ENCODE measurements at regions not wholly inside any gene's neighbourhood (a gene's known extent, or its start where the extent isn't known, plus 50 kb on each side); places are given as distances from the start of the nearest gene placed in this dataset.

DNA sequence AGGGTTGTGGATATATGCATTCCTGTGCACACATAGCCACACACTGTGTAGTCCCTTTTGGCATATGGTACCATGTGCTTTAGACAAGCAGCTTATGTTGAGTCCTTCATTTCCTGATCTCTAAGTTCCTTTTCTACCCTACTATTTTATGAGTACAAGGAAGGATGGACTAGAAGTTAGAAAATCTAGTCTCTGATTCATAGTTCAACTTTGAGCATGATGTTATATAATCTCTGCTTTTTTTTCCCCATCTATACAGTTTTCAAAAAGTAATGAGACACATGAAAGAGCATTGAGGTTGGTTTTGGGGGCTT is 123.6 kb downstream of the PLEKHG1 start:
- Histone ChIP-seq H3K36me3 (ENCODE audit: control insufficient read depth, insufficient read depth, low read length) (no peaks in the 10 kb centered on the region), H3K4me3 (no peak overlapping the region), H3K9me1 (ENCODE audit: control insufficient read depth, insufficient read depth, low read length) (no peaks in the 10 kb centered on the region), H2AFZ (ENCODE audit: low read depth, low read length) (no peak overlapping the region), H4K20me1 (replicated peaks; ENCODE audit: control insufficient read depth, insufficient read depth, low read length) (no peaks in the 10 kb centered on the region), H3K27ac (ENCODE audit: extremely low read depth, low read depth, low read length) (no peak overlapping the region), H3K9ac (ENCODE audit: insufficient read depth in 1 of 2, low read depth in 2 of 2, low read length in 2 of 2) (no peak overlapping the region), H3K79me2 (ENCODE audit: control insufficient read depth, insufficient read depth, low read length) (no peaks in the 10 kb centered on the region), H3K4me1 (replicated peaks in 1 of 2; ENCODE audit: control insufficient read depth in 2 of 2, insufficient read depth in 2 of 2, low read length in 2 of 2) (no peaks in the 10 kb centered on the region), H3K4me2 (ENCODE audit: insufficient read depth, low read length) (no peak overlapping the region), H3K9me3 (replicated peaks; ENCODE audit: control insufficient read depth, insufficient read depth, low read depth, low read length) (no peaks in the 10 kb centered on the region), H3K27me3 (ENCODE audit: control insufficient read depth in 2 of 2, insufficient read depth in 2 of 2, low read length in 2 of 2) (peaks cover 12 to 30% of the 10 kb centered on the region in 2 experiments; a peak in 3 of 5 replicates)
- POLR2A ChIA-PET, result interaction anchor here (0.9 kb wide), 1 partner anchor 9 kb away, joined by 3 read pairs; no protein-coding TSS in a partner anchor
- in situ Hi-C loops (cut with MboI), result no loop called here
- TF ChIP-seq ZNF57 (CRISPR knock-in tag; IDR thresholded peaks at IDR 0.05), result no peak
- TF ChIP-seq, protein P1, sequence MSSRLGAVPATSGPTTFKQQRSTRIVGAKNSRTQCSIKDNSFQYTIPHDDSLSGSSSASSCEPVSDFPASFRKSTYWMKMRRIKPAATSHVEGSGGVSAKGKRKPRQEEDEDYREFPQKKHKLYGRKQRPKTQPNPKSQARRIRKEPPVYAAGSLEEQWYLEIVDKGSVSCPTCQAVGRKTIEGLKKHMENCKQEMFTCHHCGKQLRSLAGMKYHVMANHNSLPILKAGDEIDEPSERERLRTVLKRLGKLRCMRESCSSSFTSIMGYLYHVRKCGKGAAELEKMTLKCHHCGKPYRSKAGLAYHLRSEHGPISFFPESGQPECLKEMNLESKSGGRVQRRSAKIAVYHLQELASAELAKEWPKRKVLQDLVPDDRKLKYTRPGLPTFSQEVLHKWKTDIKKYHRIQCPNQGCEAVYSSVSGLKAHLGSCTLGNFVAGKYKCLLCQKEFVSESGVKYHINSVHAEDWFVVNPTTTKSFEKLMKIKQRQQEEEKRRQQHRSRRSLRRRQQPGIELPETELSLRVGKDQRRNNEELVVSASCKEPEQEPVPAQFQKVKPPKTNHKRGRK (tag; IDR thresholded peaks at IDR 0.05), result no peak
- no peak for TF ChIP-seq SMARCC2 (IDR thresholded peaks at IDR 0.05; ENCODE audit: low read depth)
- TF ChIP-seq, protein P2, sequence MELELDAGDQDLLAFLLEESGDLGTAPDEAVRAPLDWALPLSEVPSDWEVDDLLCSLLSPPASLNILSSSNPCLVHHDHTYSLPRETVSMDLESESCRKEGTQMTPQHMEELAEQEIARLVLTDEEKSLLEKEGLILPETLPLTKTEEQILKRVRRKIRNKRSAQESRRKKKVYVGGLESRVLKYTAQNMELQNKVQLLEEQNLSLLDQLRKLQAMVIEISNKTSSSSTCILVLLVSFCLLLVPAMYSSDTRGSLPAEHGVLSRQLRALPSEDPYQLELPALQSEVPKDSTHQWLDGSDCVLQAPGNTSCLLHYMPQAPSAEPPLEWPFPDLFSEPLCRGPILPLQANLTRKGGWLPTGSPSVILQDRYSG (tag; conservative IDR thresholded peaks at IDR 0.05; ENCODE audit: low read depth), result no peak
- TF ChIP-seq, protein P3, sequence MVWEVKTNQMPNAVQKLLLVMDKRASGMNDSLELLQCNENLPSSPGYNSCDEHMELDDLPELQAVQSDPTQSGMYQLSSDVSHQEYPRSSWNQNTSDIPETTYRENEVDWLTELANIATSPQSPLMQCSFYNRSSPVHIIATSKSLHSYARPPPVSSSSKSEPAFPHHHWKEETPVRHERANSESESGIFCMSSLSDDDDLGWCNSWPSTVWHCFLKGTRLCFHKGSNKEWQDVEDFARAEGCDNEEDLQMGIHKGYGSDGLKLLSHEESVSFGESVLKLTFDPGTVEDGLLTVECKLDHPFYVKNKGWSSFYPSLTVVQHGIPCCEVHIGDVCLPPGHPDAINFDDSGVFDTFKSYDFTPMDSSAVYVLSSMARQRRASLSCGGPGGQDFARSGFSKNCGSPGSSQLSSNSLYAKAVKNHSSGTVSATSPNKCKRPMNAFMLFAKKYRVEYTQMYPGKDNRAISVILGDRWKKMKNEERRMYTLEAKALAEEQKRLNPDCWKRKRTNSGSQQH (CRISPR knock-in tag; IDR thresholded peaks at IDR 0.05), result no peak
- TF ChIP-seq ASH1L (IDR thresholded peaks at IDR 0.05; ENCODE audit: borderline replicate concordance, low read depth, partially characterized antibody), result no peak
- TF ChIP-seq SRSF1 (IDR thresholded peaks at IDR 0.05; ENCODE audit: low read depth, low read length), result no peak
- no peak for TF ChIP-seq TEAD4 (IDR thresholded peaks at IDR 0.05; ENCODE audit: low read length)
- TF ChIP-seq TEAD4 (CRISPR knock-in tag; IDR thresholded peaks at IDR 0.05; ENCODE audit: borderline replicate concordance), result no peak
- TF ChIP-seq ZMIZ1 (IDR thresholded peaks at IDR 0.05; ENCODE audit: low read depth in 2 of 2, low read length in 2 of 2), result no peak
- TF ChIP-seq POLR2AphosphoS5 (IDR thresholded peaks at IDR 0.05; ENCODE audit: control insufficient read depth, insufficient read depth, low read depth, low read length), result no peak
- ATAC-seq (no peak), DNase-seq (ENCODE audit: extremely low read depth in 1 of 4, low spot score in 3 of 4) (no peak), FAIRE-seq (no peak)
- CTCF ChIA-PET (ENCODE audit: low intra/inter-chr PET ratio), result no interaction called here
- intact Hi-C loops (cut with micrococcal nuclease), result no loop called here
- BruUV-seq (replicated peaks), result no TSS peak
